ENCODE measurements at regions not wholly inside any gene's neighbourhood (a gene's known extent, or its start where the extent isn't known, plus 50 kb on each side); places are given as distances from the start of the nearest gene placed in this dataset.
"Not testable (repeated sequence)": the region's sequence is repeated elsewhere in the genome, so short reads cannot be mapped to it uniquely, and the experiment has no call there.

- DNase-seq (ENCODE audit: low spot score) = no peak
- in situ Hi-C loops (cut with MboI; ENCODE audit: low pct_unique_long_range_greater_than_20kb, low sequenced_read_pairs, unreplicated experiment) = no loop called here
- TF ChIP-seq CTCF (IDR thresholded peaks at IDR 0.05; ENCODE audit: extremely low read depth, insufficient read depth, missing control alignments) = no peak
Measured at GRCh38 chr6:50380406-50381098, 330.8 kb upstream of the DEFB112 start.

DNA sequence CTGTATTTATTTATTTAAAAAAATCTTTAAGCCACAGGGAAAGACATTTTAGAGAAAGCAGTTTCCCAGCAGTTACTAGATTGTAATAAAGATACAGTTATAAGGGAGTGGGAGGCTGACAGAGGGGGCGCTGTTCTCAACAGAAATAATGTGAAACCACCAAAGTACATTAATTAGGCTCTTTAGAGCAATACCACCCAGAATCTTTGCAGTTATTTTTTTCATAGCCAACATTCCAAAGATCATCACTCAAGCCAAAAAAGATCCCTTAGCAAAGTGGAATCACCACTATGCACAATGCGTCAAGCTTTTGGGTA lies 331.3 kb upstream of the DEFB112 start:
- no peak for TF ChIP-seq CTCF (IDR thresholded peaks at IDR 0.05; ENCODE audit: extremely low read depth, insufficient read depth, missing control alignments)
- in situ Hi-C loops (cut with MboI; ENCODE audit: low pct_unique_long_range_greater_than_20kb, low sequenced_read_pairs, unreplicated experiment) = no loop called here
- no peak for DNase-seq (ENCODE audit: low spot score)

- no peak for DNase-seq (ENCODE audit: low spot score)
- in situ Hi-C loops (cut with MboI; ENCODE audit: low pct_unique_long_range_greater_than_20kb, low sequenced_read_pairs, unreplicated experiment) = no loop called here
- TF ChIP-seq CTCF (IDR thresholded peaks at IDR 0.05; ENCODE audit: extremely low read depth, insufficient read depth, missing control alignments) = no peak
Measured at GRCh38 chr6:50390416-50390815, 322.9 kb upstream of the TFAP2D start.

GRCh38 chr6:50394139-50394538 lies 319.2 kb upstream of the TFAP2D start:
- DNase-seq (ENCODE audit: low spot score); in situ Hi-C loops (cut with MboI; ENCODE audit: low pct_unique_long_range_greater_than_20kb, low sequenced_read_pairs, unreplicated experiment): not testable (repeated sequence)

DNA sequence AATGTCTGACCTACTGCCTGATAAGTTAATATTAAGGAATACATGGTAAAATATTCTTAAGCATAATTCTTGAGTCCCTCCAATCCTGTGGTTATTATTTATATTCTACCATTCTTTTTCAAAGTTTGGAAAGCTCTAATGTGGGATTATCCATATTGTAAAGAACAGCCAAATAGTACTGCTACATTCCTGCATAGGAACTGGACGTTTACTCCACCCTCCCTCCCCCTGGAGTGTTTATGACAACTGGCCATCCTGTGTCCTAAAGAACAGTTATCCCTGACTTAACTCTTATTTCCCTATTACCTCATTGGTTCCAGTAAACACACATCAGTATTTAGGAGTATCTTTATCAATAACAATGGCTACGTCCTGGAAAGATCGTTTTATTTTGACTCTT lies 308.7 kb upstream of the TFAP2D start:
- no peak for DNase-seq (ENCODE audit: low spot score)
- no peak for TF ChIP-seq CTCF (IDR thresholded peaks at IDR 0.05; ENCODE audit: extremely low read depth, insufficient read depth, missing control alignments)
- in situ Hi-C loops (cut with MboI; ENCODE audit: low pct_unique_long_range_greater_than_20kb, low sequenced_read_pairs, unreplicated experiment) = no loop called here

DNA sequence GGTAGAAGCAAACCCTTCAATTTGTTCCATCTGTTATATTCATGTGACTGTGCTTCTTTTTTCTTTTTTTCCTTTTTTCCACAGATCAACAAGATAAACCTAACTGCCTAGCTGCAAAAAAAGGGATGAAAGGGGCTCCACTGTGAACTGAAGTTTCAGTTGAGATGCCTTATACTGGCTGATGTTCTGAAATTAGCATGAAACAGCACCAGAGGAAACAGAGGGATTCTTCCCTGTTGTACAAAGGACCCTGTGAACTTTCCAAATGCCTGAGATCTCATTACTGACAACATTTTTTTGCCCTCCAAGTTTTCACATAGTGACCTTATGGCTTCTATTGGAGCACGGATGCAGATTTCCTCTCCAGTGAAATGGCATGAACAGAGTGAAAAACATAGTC lies 302.7 kb upstream of the TFAP2D start:
- no peak for DNase-seq (ENCODE audit: low spot score)
- TF ChIP-seq CTCF (IDR thresholded peaks at IDR 0.05; ENCODE audit: extremely low read depth, insufficient read depth, missing control alignments) = no peak
- in situ Hi-C loops (cut with MboI; ENCODE audit: low pct_unique_long_range_greater_than_20kb, low sequenced_read_pairs, unreplicated experiment) = no loop called here

DNA sequence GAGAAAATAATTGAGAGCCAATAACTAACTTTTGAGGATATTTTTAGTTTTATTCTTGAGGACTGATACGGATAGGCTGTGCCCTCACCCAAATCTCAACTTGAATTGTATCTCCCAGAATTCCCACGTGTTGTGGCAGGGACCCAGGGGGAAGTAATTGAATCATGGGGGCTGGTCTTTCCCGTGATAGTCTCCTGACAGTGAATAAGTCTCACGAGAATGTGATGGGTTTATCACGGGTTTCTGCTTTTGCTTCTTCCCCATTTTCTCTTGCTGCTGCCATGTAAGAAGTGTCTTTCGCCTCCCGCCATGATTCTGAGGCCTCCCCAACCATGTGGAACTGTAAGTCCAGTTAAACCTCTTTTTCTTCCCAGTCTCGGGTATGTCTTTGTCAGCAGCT lies 292.3 kb upstream of the TFAP2D start:
- DNase-seq (ENCODE audit: low spot score); in situ Hi-C loops (cut with MboI; ENCODE audit: low pct_unique_long_range_greater_than_20kb, low sequenced_read_pairs, unreplicated experiment): not testable (repeated sequence)

DNA sequence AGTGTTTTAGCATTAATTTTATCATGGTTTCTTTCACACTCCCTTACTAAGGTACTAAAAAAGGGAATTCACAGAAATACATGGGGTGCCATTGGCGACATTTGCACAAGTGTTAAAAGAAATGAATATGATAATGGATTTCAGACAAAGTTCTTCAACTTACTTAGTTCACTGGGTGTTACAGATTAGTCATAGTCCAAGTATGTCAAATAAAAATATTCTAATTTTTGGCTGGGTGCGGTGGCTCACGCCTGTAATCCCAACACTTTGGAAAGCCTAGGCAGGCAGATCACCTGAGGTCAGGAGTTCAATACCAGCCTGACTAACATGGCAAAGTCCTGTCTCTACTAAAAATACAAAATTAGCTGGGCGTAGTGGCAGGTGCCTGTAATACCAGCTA lies 286.1 kb upstream of the TFAP2D start:
- TF ChIP-seq CTCF (IDR thresholded peaks at IDR 0.05; ENCODE audit: extremely low read depth, insufficient read depth, missing control alignments) = no peak
- in situ Hi-C loops (cut with MboI; ENCODE audit: low pct_unique_long_range_greater_than_20kb, low sequenced_read_pairs, unreplicated experiment) = no loop called here
- DNase-seq (ENCODE audit: low spot score) = no peak

Measured in GM13977 (cell line).